HUES48 (cell line): ENCODE measurements at regions not wholly inside any gene's neighbourhood (a gene's known extent, or its start where the extent isn't known, plus 50 kb on each side); places are given as distances from the start of the nearest gene placed in this dataset.
"Not testable (repeated sequence)": the region's sequence is repeated elsewhere in the genome, so short reads cannot be mapped to it uniquely, and the experiment has no call there.

ENCODE experiments used
- H3K27ac ChIP-seq: one replicate; pipeline ENCODE4 v1.7.0; 2013; ENCODE audit warnings: low read depth, low read length, inconsistent platforms
- H3K27me3 ChIP-seq: 2 replicates; pipeline ENCODE4 v1.6.1; 2013; ENCODE audit warnings: mild to moderate bottlenecking, low read length; ENCODE audit not compliant: control insufficient read depth, insufficient read depth
- H3K36me3 ChIP-seq: 2 replicates; pipeline ENCODE4 v1.6.1; 2013; ENCODE audit warnings: low read length; ENCODE audit not compliant: control insufficient read depth, insufficient read depth
- H3K4me1 ChIP-seq: 2 replicates; pipeline ENCODE4 v1.6.1; 2013; ENCODE audit warnings: mild to moderate bottlenecking, low read length; ENCODE audit not compliant: control insufficient read depth, insufficient read depth
- H3K4me3 ChIP-seq: 2 replicates; pipeline ENCODE4 v1.5.1; 2013; ENCODE audit warnings: mild to moderate bottlenecking, low read depth, low read length
- H3K9ac ChIP-seq: 2 replicates; pipeline ENCODE4 v1.6.1; 2013; ENCODE audit warnings: mild to moderate bottlenecking, low read depth, low read length, moderate library complexity
- H3K9me3 ChIP-seq: 2 replicates; pipeline ENCODE4 v1.6.1; 2013; ENCODE audit warnings: low read length; ENCODE audit not compliant: control insufficient read depth, insufficient read depth

DNA sequence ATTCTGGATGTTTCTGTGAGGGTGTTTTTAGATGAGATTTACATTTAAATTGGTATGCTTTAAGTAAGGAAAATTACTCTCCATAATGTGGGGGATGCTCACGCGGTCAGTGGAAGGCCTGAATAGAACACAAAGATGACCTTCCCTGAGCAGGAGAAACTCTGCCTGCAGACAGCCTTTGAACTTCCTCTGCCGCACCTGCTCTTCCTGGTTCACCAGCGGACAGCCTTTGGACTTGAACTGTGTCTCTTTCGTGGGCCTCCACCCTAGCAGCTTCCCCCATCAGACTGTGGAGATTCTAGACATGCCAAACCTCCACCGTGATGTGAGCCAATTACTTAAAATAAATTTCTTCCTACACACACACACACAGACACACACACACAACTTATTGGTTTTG lies 210.7 kb downstream of the EFCAB11 start:
- Histone ChIP-seq H3K9me3 (peaks cover 15% of the 10 kb centered on the region), H3K27ac (no peak overlapping the region), H3K36me3 (no peaks in the 10 kb centered on the region)

DNA sequence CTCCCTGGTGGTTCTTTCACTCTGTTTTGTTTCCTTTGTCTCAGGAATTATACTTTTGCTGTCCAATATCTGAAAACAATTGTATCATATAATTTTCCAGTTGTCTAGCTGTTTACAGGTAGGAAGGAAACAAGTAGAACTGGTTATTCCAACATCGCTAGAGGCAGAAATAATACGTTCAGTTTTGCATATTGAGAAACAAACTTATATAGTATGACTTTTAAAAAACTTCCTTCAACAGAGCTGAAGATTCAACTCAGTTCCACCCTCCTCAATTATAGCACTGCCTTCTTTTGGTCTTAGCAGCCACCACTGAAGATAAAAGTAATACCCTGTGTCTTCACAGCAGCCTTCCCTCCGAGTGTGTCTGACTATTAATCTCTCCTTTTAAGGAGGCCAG lies 214.3 kb downstream of the EFCAB11 start:
- Histone ChIP-seq H3K36me3 (no peaks in the 10 kb centered on the region), H3K27me3 (no peaks in the 10 kb centered on the region), H3K27ac (no peak overlapping the region), H3K9me3 (peaks cover 15% of the 10 kb centered on the region), H3K4me1 (no peaks in the 10 kb centered on the region), H3K9ac (no peak overlapping the region), H3K4me3 (no peak overlapping the region)

More for the DNA sequence above, 210.7 kb downstream of the EFCAB11 start:
- Histone ChIP-seq H3K4me3 (no peak overlapping the region), H3K27me3 (no peaks in the 10 kb centered on the region), H3K4me1 (no peaks in the 10 kb centered on the region), H3K9ac (no peak overlapping the region)

DNA sequence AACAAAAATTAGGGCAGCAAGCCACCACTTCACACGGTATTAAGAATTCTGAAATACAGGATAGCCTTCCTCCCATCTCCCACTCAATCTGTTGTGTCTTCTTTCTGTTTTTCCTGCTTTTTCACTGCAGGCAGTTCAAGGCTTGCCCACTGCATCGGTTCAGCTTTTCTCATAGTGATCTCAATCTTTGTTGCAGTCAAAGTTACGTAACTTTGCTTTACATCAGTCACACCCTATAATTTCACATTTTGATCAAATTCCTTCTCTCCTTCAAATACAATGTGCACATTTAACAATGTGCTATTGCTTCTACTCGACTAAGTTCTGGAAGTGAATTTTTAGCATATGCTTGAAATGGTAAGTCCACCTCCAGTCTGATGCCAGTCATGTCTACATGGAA lies 217.6 kb downstream of the EFCAB11 start:
- H3K4me3 ChIP-seq = no peak overlapping the region
- no peaks in the 10 kb centered on the region for H3K4me1 ChIP-seq
- no peaks in the 10 kb centered on the region for H3K27me3 ChIP-seq
- no peak overlapping the region for H3K9ac ChIP-seq
- peaks cover 4% of the 10 kb centered on the region; the same call in 1 of the 2 replicates for H3K9me3 ChIP-seq
- H3K27ac ChIP-seq = no peak overlapping the region
- H3K36me3 ChIP-seq = no peaks in the 10 kb centered on the region

DNA sequence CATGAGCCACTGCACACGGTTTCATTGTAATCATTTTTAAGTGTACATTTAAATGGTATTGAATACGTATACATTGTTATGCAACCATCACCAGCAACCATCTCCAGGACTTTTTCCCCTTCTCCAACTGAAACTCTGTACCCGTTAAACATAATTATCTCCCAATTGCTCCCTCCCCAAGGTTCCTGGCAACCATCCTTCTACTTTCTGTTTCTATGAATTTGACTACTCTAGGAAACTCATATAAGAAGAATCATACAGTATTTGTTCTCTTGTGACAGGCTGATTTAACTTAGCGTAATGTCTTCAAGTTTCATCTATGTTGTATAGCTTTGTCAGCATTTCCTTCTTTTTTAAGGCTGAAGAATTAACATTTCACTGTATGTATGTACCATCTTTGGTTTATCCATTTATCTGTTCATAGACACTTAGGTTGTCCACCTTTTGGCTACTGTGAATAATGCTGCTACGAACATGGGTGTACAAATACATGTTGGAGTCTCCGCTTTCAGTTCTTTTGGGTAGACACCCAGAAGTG lies 223.1 kb downstream of the EFCAB11 start:
- Histone ChIP-seq H3K4me3 (no peak overlapping the region), H3K4me1 (no peaks in the 10 kb centered on the region), H3K36me3 (no peaks in the 10 kb centered on the region), H3K9ac (no peak overlapping the region), H3K27ac (no peak overlapping the region), H3K9me3 (no peaks in the 10 kb centered on the region), H3K27me3 (no peaks in the 10 kb centered on the region)

DNA sequence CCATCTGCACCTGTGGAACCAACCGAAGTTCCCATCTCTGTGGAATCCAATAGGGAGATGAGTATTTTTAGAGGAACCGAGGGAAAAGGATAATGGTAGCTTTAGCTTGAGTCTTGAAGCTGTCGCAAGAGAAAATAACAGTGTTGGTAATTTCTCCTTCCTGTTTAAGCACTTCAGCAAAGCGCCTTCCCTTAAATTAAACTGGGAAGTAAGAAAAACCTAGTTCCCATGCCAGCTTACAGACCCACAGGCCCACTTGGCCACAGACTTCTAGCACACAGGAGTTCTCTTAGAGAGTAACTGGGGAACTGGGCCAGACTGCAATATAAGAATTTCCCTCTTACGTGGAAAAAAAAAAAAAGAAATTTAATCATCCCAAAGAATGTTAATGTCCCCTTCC lies 223.8 kb downstream of the EFCAB11 start:
- Histone ChIP-seq H3K27me3 (no peaks in the 10 kb centered on the region), H3K9ac (no peak overlapping the region), H3K9me3 (no peaks in the 10 kb centered on the region), H3K36me3 (no peaks in the 10 kb centered on the region), H3K27ac (no peak overlapping the region), H3K4me3 (no peak overlapping the region), H3K4me1 (no peaks in the 10 kb centered on the region)

DNA sequence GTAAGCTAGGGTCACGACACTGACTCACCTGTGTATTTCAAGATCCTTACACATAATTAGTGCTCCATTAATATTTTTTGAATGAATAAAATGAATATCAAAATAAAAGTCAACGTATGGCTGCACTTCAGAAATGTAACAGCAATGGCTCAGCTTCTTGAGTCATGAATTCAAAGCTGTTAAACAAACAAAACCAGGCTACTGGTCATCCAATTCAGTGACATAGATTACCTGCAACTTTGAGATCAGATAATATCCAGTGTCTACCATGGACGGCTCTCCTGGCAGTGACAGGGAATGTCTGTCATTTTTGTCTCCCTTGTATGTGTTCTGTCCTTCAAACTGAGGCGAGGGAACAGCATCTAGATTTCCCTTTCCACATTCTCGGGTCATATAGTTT lies 225.6 kb downstream of the EFCAB11 start:
- peaks cover 8% of the 10 kb centered on the region; the same call in 1 of the 2 replicates for H3K4me1 ChIP-seq
- no peaks in the 10 kb centered on the region for H3K9me3 ChIP-seq
- H3K4me3 ChIP-seq = no peak overlapping the region
- no peaks in the 10 kb centered on the region for H3K36me3 ChIP-seq
- H3K27me3 ChIP-seq = no peaks in the 10 kb centered on the region
- no peak overlapping the region for H3K27ac ChIP-seq
- H3K9ac ChIP-seq = no peak overlapping the region

DNA sequence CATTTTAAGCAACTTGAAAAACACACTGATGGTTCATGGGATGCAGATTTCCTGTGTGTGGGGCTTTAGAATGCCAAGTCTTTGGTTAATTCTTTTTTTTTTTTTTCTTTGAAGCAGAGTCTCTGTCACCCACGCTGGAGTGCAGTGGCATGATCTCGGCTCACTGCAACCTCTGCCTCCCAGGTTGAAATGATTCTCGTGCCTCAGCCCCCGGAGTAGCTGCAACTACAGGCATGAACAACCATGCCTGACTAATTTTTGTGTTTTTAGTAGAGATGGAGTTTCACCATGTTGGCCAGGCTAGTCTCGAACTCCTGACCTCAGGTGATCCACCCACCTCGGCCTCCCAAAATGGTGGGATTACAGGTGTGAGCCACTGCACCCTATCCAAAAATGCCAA lies 228.3 kb downstream of the EFCAB11 start:
- not testable (repeated sequence) for H3K4me3 ChIP-seq, H3K9me3 ChIP-seq, H3K9ac ChIP-seq, H3K27me3 ChIP-seq, H3K27ac ChIP-seq, H3K36me3 ChIP-seq
- peaks cover 18% of the 10 kb centered on the region for H3K4me1 ChIP-seq

DNA sequence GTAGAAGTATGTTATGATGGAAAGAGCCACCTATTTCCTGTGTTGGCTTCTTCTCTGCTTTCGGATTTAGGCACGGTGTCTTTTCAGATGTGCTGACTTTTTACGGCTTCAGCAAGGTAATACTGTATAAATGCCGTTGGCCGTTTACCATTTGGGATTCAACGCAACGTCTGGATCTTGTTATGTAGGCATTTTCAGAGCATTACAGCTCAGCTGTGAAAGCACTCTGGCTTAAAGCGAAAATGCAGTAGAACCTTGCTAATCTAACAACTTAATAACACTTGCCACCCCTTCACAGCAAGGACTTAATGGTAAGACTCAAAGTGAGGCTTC lies 229.9 kb downstream of the EFCAB11 start:
- Histone ChIP-seq H3K4me1 (peaks cover 29% of the 10 kb centered on the region), H3K9me3 (no peaks in the 10 kb centered on the region), H3K4me3 (no peak overlapping the region), H3K27ac (no peak overlapping the region), H3K36me3 (no peaks in the 10 kb centered on the region), H3K27me3 (no peaks in the 10 kb centered on the region), H3K9ac (no peak overlapping the region)

DNA sequence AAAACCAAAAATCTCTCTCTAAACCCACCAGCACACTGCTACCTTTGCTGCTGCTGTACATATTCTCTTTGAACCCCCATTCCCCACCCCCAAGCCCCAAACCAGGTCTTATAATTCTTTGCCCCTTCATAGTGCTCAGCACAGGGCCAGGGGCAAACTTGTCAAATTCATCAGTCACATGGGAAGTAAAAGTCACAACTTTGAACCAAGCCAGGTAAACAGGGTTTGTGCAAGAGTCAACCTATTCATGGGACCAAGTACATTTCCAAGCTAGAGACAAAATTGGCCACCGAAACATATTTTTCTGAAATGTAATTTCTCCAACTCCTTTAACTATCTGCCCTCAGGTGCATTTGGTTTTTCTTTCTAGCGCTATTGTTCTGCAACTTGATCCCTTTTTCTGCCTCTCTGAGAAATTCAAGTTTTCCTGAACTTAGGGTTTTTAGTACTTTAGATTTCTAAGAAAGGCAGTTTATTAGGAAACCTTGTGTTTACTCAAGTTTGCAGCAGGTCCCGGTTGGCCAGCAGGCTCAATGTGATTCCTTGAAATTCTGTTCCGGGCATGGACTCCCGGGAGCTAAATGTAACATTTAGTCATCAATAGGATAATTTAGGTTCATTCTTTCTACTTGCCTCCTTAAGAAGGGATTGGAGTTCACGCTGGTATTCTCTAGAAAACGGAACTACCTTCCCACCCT lies 230.5 kb downstream of the EFCAB11 start:
- Histone ChIP-seq H3K9ac (no peak overlapping the region), H3K4me3 (no peak overlapping the region), H3K27me3 (no peaks in the 10 kb centered on the region), H3K27ac (no peak overlapping the region), H3K9me3 (no peaks in the 10 kb centered on the region), H3K36me3 (no peaks in the 10 kb centered on the region), H3K4me1 (peaks cover 29% of the 10 kb centered on the region)

DNA sequence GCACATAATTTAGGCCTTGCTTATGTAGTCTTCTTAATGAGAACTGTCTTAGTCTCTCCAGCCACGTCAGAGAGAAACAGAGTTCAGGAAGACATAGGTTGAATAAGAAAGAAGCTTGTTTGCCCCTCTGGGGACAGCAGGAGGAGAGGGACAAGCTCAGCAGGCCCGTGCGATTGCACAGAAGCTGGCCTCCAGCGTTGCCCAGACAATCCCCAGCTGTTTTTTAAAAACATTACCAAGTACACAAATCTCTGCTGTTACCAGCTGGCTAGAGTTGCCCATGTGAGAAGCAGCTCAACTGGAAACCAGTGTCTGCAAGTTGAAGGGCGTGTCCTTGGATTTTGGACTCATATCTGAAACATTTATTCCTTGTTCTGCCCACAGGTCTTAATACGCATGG lies 232.6 kb downstream of the EFCAB11 start:
- H3K4me3 ChIP-seq = no peak overlapping the region
- no peak overlapping the region for H3K27ac ChIP-seq
- no peaks in the 10 kb centered on the region for H3K36me3 ChIP-seq
- H3K27me3 ChIP-seq = no peaks in the 10 kb centered on the region
- H3K9ac ChIP-seq = no peak overlapping the region
- H3K4me1 ChIP-seq = peaks cover 29% of the 10 kb centered on the region
- H3K9me3 ChIP-seq = no peaks in the 10 kb centered on the region

DNA sequence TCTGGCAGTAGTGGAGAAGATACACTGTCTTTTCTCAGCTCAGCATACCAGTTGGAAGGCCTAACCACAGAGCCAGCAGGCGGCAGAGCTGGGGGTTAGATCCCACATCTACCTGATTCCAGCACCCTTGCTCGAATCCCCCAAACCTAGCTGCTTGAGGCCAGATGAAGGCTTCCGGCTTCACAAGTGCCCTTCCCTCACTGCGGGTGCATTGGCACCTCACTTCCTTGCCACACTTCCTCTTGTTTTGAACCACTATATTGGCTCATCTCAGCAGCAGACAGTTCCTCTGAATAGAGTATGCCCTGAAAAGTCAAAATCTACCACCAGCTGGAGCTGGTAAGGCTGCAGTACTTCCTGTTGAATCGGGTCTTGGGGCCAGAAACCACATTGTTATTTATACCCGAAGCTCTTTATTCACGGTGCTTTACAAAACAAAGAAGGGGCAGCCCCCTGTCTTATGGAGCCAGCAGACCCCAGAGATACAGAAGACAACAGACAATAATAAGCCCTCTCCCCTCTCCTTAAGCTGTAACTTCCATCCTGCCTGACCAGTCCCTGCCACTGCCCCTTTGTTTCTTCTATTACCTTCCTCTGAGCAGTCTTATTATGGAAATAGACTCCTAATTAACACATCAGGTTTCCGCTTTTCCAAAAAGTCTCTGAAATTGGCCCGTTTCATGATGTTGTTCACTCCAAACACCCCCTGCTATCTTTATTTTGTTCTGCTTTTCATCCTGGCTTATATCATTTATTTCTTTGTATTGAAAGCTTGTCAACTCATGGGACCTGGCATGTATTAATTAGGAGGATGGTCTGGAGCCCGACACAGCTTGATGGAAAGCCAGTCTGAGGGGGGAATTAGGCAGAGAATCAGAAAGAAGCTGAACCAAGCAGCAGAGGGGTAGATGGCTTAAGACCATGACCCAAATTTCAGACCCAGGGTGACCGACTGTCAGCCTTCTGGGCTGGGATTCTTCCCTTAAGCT lies 233.5 kb downstream of the EFCAB11 start:
- Histone ChIP-seq H3K4me1 (peaks cover 29% of the 10 kb centered on the region), H3K27ac (peak overlapping the region; percentile 72), H3K4me3 (no peak overlapping the region; the same call in 1 of the 2 replicates), H3K9me3 (no peaks in the 10 kb centered on the region), H3K9ac (no peak overlapping the region; the same call in 1 of the 2 replicates), H3K36me3 (no peaks in the 10 kb centered on the region), H3K27me3 (no peaks in the 10 kb centered on the region)
